Ishikawa (cell line): ENCODE measurements at regions not wholly inside any gene's neighbourhood (a gene's known extent, or its start where the extent isn't known, plus 50 kb on each side); places are given as distances from the start of the nearest gene placed in this dataset.

Source experiments
- EGR1 ChIP-seq: IDR thresholded peaks from 2 replicates; pipeline ENCODE4 v1.6.1; 2012
- FOXM1 ChIP-seq: IDR thresholded peaks from 2 replicates; pipeline ENCODE4 v1.6.1; 2012; ENCODE audit warnings: low read depth, borderline replicate concordance
- TAF1 ChIP-seq: IDR thresholded peaks from 2 replicates; pipeline ENCODE4 v1.6.1; 2012; ENCODE audit warnings: low read depth, mild to moderate bottlenecking
- TEAD4 ChIP-seq: IDR thresholded peaks from 2 replicates; pipeline ENCODE4 v1.6.1; 2012
- YY1 ChIP-seq: IDR thresholded peaks from 2 replicates; pipeline ENCODE4 v1.6.1; 2012; ENCODE audit warnings: low read depth
- ZBTB7A ChIP-seq: IDR thresholded peaks from 2 replicates; pipeline ENCODE4 v1.6.1; 2012; ENCODE audit warnings: low read depth

- TF ChIP-seq YY1 (no peak), EGR1 (no peak), TAF1 (no peak), ZBTB7A (no peak), TEAD4 (no peak), FOXM1 (no peak)
These were observed 117.0 kb upstream of the HS3ST1 start for GRCh38 chr4:11545651-11546050.
